T-helper 1 cell treated with Interleukin-12 subunit alpha and Interleukin-12 subunit beta and Interleukin-4 antibody, amounts not matched to agents 30 μg/mL and 1 μg/mL, for 36 hours (primary cell): ENCODE measurements at regions not wholly inside any gene's neighbourhood (a gene's known extent, or its start where the extent isn't known, plus 50 kb on each side); places are given as distances from the start of the nearest gene placed in this dataset.
"Not testable (repeated sequence)": the region's sequence is repeated elsewhere in the genome, so short reads cannot be mapped to it uniquely, and the experiment has no call there.

Experiments used
- H3K27ac Mint-ChIP-seq: one replicate; pipeline ENCODE4 v1.8.0; 2021; ENCODE audit warnings: mild to moderate bottlenecking, mixed read lengths
- H3K27me3 Mint-ChIP-seq: one replicate; pipeline ENCODE4 v1.8.0; 2021; ENCODE audit warnings: low read depth, mixed read lengths
- H3K36me3 Mint-ChIP-seq: one replicate; pipeline ENCODE4 v1.8.0; 2021; ENCODE audit warnings: low read depth, mixed read lengths
- H3K4me1 Mint-ChIP-seq: one replicate; pipeline ENCODE4 v1.8.0; 2021; ENCODE audit warnings: low read depth, mixed read lengths
- H3K4me3 Mint-ChIP-seq: one replicate; pipeline ENCODE4 v1.8.0; 2021; ENCODE audit warnings: mild to moderate bottlenecking, moderate library complexity, mixed read lengths
- H3K9me3 Mint-ChIP-seq: one replicate; pipeline ENCODE4 v1.8.0; 2021; ENCODE audit warnings: mixed read lengths

DNA sequence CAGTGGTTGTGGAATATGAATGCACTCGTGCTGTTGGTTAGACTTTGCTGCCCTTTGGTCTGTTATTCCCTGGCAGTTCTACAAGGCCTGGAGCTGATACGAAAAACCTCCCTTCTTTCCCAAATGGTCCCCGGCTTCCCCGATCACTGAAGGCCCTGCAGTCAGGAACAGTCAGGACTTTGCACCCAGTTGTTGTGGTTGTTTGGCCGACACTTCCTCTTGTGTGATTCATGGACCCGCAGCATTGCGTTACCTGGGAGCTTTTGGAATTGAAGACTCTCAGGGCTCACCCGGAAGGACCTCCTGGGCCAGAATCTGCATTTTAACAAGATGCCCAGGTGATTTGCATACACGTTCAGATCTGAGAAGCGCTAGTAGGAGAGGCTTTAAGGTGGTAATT lies 106.8 kb upstream of the ZNF195 start:
- H3K27ac Mint-ChIP-seq, H3K9me3 Mint-ChIP-seq, H3K27me3 Mint-ChIP-seq, H3K36me3 Mint-ChIP-seq, H3K4me3 Mint-ChIP-seq, H3K4me1 Mint-ChIP-seq: not testable (repeated sequence)

- H3K4me3 Mint-ChIP-seq, H3K4me1 Mint-ChIP-seq, H3K36me3 Mint-ChIP-seq, H3K27ac Mint-ChIP-seq, H3K27me3 Mint-ChIP-seq, H3K9me3 Mint-ChIP-seq: not testable (repeated sequence)
Observed at GRCh38 chr11:3476937-3477885, 98.3 kb upstream of the ZNF195 start.

DNA sequence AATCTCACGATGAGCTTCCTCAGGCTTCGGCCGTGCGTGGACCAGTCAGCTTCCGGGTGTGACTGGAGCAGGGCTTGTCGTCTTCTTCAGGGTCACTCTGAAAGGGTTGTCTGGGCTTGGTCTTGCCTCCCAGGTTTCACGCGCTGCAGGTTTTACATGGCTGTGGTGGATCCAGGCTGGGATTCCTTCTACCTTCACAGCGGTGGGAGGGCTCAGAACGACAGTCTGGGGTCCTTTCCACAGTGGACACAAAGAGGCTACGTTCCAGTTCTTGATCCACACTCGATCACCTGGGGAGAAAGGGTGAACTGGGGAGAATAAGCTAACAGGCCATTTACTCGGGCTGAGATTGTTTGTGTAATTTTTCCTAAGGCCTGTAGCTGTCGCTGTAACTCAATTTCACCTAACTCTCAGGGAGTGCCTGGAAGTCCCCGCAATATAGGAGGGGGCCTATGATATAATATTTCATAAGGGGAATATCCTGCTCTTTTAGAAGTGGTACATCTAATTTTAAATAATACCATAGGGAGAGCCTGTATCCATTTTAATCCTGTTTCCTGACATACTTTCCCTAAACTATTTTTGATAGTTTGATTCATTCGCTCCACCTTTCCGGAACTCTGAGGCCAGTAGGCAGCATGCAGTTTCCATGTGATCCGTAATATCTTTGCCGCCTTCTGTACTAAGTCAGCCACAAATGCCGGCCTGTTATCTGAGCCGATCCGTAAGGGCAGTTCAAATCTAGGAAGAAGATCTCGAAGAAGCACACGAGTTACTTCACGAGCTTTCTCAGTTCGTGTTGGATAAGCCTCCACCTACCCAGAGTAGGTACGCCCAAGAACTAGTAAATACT lies 97.4 kb upstream of the ZNF195 start:
- not testable (repeated sequence) for H3K27ac Mint-ChIP-seq, H3K4me1 Mint-ChIP-seq, H3K36me3 Mint-ChIP-seq, H3K27me3 Mint-ChIP-seq, H3K4me3 Mint-ChIP-seq, H3K9me3 Mint-ChIP-seq

DNA sequence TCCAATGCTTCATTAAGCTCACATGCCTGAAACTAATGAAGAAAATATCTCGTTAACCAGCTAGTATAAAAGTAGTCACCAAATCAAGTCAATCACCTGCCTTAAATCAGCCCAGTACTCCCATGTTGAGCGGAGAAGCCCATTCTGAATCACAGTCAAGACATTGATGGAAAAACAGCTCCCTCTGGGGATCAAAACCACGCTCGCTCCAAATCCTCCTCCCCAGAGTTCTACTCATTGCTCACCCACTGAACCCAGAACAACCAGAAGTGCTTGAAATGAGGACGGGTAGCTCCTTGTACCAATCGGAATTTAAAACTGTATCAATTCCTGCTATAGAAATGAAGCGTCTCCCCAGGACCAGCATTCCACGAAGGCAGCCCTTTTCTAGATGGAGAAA lies 90.0 kb upstream of the ZNF195 start:
- not testable (repeated sequence) for H3K9me3 Mint-ChIP-seq, H3K27ac Mint-ChIP-seq, H3K4me1 Mint-ChIP-seq, H3K36me3 Mint-ChIP-seq, H3K4me3 Mint-ChIP-seq
- peaks cover 12% of the 10 kb centered on the region for H3K27me3 Mint-ChIP-seq

DNA sequence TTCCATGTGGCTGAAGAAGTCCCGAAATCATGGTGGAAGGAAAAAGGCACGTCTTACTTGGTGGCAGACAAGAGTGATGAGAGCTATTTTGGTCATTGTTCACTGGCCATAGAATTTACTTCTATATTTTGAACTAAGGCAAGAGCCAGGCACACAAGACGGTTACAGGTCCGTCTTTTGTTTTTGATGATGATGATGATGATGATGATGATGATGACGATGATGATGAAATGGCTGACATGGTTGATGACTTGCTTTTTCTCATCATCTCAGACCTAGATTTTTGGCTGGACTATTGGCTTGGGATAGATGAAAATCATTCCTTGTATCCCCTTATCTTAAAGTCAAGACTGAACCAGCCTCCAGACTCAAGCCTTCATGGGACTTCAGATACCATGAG lies 88.7 kb upstream of the ZNF195 start:
- H3K4me1 Mint-ChIP-seq, H3K4me3 Mint-ChIP-seq, H3K36me3 Mint-ChIP-seq, H3K27ac Mint-ChIP-seq, H3K9me3 Mint-ChIP-seq, H3K27me3 Mint-ChIP-seq: not testable (repeated sequence)

- H3K27ac Mint-ChIP-seq, H3K9me3 Mint-ChIP-seq: not testable (repeated sequence)
Observed at GRCh38 chr11:3455666-3456065, 76.7 kb upstream of the ZNF195 start.

DNA sequence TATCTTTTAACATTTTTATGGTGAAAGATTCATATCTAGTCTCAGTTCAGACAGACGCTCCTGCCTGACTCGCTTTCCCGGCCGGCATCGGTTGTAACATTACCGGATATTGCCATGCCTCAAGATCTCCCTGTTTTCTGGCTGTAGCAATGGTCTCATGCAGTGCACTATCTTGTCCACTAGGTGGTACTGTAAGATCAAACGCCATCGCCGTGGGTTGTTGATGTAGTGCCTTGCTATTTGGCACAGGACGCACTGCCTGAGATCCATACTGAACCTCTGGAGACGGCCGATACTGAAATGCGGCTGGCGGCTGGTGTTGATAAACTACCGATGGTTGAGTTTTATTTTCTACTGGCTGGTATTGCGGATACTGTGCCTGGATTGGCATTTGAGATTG lies 75.9 kb upstream of the ZNF195 start:
- H3K27ac Mint-ChIP-seq, H3K36me3 Mint-ChIP-seq, H3K9me3 Mint-ChIP-seq: not testable (repeated sequence)
- Mint-ChIP-seq H3K27me3 (peaks cover 25% of the 10 kb centered on the region), H3K4me1 (peaks cover 10% of the 10 kb centered on the region), H3K4me3 (peak overlapping the region; percentile 28)

More at GRCh38 chr11:3455666-3456065, 76.7 kb upstream of the ZNF195 start:
- peak overlapping the region; percentile 52 for H3K4me3 Mint-ChIP-seq
- peaks cover 25% of the 10 kb centered on the region for H3K27me3 Mint-ChIP-seq
- H3K4me1 Mint-ChIP-seq = peaks cover 10% of the 10 kb centered on the region
- H3K36me3 Mint-ChIP-seq = not testable (repeated sequence)

DNA sequence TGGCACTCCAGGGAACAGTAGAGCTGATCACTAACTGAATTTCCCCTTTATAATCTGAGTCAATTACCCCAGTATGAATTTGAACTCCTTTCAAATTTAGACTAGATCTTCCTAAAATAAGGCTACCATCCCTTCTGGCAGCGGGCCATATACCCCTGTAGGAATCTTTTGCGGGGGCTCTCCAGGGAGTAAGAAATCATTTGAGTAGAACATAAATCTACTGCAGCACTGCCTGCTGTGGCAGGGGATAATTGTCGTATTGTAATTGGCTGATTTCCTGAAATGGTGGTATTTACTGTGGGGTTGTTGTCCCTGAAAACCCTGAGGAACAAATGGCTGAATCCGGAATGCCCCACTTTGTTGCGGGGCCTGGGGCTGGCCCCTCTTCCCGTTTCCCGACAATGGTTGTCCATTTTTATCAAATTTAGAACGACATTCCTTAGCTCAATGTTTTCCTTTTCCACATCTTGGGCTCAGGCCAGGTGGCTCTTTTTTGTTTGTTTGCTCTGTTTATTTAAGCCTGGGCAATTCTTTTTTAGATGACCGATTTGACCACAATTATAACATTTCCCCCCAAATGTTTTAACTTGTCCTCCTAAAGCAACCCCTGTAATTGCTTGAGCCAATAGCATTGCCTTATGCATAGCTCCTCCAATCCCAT lies 74.8 kb upstream of the ZNF195 start:
- not testable (repeated sequence) for H3K27ac Mint-ChIP-seq, H3K36me3 Mint-ChIP-seq, H3K9me3 Mint-ChIP-seq, H3K4me3 Mint-ChIP-seq
- Mint-ChIP-seq H3K27me3 (peaks cover 25% of the 10 kb centered on the region), H3K4me1 (peaks cover 10% of the 10 kb centered on the region)

DNA sequence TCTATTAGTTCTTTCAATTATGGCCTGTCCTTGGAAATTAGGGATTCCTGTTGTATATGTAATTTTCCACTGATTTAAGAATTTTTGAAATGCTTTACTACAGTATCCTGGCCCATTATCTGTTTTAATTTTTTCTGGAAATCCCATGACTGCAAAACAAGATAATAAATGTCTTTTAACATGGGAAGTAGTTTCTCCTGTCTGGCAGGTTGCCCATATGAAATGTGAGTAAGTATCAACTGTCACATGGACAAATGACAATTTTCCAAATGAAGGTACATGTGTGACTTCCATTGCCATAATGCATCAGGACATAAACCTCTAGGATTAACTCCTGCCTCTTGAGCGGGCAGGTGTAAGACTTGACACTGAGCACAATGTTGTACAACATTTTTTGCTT lies 71.9 kb upstream of the ZNF195 start:
- H3K9me3 Mint-ChIP-seq, H3K27ac Mint-ChIP-seq, H3K4me3 Mint-ChIP-seq, H3K4me1 Mint-ChIP-seq, H3K36me3 Mint-ChIP-seq: not testable (repeated sequence)
- peaks cover 27% of the 10 kb centered on the region for H3K27me3 Mint-ChIP-seq

GRCh38 chr11:3445535-3445934 lies 66.6 kb upstream of the ZNF195 start:
- H3K36me3 Mint-ChIP-seq, H3K4me3 Mint-ChIP-seq, H3K9me3 Mint-ChIP-seq, H3K4me1 Mint-ChIP-seq, H3K27ac Mint-ChIP-seq: not testable (repeated sequence)
- peaks cover 31% of the 10 kb centered on the region for H3K27me3 Mint-ChIP-seq

DNA sequence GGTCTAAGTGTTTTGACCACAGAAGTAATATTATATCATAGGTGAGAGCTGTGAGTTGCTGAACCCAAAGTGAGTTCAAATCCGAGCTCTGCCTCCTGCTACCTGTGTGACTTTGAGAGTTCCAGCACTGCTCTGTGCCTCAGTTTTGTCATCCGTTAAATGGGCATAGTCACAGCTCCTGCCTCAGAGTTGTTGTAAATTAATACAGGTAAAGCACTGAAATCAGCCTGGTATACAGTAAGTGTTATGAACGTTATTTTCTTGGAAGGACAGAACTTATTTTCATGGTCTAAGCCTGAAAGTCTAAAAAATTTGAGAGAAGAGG lies 65.4 kb upstream of the ZNF195 start:
- not testable (repeated sequence) for H3K27ac Mint-ChIP-seq, H3K4me3 Mint-ChIP-seq, H3K9me3 Mint-ChIP-seq, H3K4me1 Mint-ChIP-seq, H3K36me3 Mint-ChIP-seq
- H3K27me3 Mint-ChIP-seq = peaks cover 33% of the 10 kb centered on the region

DNA sequence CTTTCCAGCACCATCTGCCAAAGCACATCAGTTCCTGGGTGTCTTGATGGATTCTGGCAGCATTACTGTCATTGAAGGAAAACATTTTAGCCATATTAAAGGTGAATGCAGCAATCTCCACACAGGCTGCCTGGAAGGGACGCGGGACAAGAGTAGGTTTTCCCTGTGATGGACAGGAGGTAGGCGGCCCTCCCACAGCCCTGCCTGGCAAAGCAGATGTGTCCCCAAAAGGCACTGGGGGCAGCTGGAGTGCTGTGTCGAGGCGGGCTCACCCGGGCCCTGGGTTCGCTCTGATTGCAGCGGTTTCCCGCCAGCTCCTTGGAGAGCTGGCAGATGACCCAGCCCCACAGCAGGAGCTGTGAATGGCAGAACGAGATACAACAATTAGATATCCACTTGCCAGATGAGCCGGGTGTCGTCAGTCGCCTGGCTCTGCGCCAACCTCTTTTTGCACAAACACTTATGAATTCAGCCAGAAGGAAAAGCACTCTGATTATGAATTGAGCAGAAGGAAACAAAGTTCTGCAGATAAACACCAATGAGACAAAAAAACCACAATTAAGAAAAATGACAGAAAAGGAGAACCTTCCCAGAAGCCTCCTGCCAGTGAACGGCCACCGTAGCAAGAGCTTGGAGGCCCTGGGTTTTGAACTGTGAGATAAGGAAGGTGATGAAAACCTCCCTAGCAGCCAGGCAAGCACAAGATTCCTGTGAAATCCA lies 64.9 kb upstream of the ZNF195 start:
- H3K4me3 Mint-ChIP-seq, H3K9me3 Mint-ChIP-seq, H3K27ac Mint-ChIP-seq, H3K4me1 Mint-ChIP-seq, H3K36me3 Mint-ChIP-seq: not testable (repeated sequence)
- peaks cover 36% of the 10 kb centered on the region for H3K27me3 Mint-ChIP-seq

GRCh38 chr11:3437441-3437840 lies 58.5 kb upstream of the ZNF195 start:
- not testable (repeated sequence) for H3K36me3 Mint-ChIP-seq, H3K9me3 Mint-ChIP-seq, H3K4me1 Mint-ChIP-seq, H3K27ac Mint-ChIP-seq, H3K27me3 Mint-ChIP-seq, H3K4me3 Mint-ChIP-seq

- Mint-ChIP-seq H3K9me3 (no peaks in the 10 kb centered on the region), H3K27me3 (peaks cover 6% of the 10 kb centered on the region), H3K27ac (no peak overlapping the region)
Observed at GRCh38 chr11:3434976-3435375, 56.0 kb upstream of the ZNF195 start.

More at GRCh38 chr11:3434976-3435375, 56.0 kb upstream of the ZNF195 start:
- Mint-ChIP-seq H3K36me3 (no peaks in the 10 kb centered on the region), H3K4me3 (no peak overlapping the region), H3K4me1 (peaks cover 4% of the 10 kb centered on the region)
